GM12873 (cell line): ENCODE measurements at regions not wholly inside any gene's neighbourhood (a gene's known extent, or its start where the extent isn't known, plus 50 kb on each side); places are given as distances from the start of the nearest gene placed in this dataset.

ENCODE experiments used
- TF ChIP-seq, protein P1 (sequence below): IDR thresholded peaks from 2 replicates; pipeline ENCODE4 v1.5.1; 2012; ENCODE audit warnings: low read depth, mild to moderate bottlenecking, moderate library complexity, low read length, control low read depth; ENCODE audit not compliant: insufficient read depth; ENCODE audit errors: missing control alignments

DNA sequence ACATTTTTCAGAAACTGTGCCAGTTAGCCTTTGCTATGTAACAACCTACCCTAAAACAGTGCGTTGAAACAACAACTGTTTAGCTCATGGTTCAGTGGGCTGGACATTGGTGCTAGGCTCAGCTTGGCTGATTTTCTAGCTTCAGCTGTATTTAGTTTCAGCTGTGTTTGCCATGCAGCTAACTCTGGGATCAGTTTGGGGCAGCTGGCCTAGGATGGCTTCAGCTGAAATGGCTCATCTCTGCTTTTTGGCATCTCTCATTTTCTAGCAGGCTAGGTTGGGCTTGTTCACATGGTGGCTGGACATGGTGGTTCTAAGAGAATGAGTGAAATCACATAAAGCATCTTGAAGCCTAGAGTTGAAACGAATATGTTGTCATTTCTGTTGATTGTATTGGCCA, 464.2 kb downstream of the QKI start:
- TF ChIP-seq, protein P1, sequence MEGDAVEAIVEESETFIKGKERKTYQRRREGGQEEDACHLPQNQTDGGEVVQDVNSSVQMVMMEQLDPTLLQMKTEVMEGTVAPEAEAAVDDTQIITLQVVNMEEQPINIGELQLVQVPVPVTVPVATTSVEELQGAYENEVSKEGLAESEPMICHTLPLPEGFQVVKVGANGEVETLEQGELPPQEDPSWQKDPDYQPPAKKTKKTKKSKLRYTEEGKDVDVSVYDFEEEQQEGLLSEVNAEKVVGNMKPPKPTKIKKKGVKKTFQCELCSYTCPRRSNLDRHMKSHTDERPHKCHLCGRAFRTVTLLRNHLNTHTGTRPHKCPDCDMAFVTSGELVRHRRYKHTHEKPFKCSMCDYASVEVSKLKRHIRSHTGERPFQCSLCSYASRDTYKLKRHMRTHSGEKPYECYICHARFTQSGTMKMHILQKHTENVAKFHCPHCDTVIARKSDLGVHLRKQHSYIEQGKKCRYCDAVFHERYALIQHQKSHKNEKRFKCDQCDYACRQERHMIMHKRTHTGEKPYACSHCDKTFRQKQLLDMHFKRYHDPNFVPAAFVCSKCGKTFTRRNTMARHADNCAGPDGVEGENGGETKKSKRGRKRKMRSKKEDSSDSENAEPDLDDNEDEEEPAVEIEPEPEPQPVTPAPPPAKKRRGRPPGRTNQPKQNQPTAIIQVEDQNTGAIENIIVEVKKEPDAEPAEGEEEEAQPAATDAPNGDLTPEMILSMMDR = no peak

DNA sequence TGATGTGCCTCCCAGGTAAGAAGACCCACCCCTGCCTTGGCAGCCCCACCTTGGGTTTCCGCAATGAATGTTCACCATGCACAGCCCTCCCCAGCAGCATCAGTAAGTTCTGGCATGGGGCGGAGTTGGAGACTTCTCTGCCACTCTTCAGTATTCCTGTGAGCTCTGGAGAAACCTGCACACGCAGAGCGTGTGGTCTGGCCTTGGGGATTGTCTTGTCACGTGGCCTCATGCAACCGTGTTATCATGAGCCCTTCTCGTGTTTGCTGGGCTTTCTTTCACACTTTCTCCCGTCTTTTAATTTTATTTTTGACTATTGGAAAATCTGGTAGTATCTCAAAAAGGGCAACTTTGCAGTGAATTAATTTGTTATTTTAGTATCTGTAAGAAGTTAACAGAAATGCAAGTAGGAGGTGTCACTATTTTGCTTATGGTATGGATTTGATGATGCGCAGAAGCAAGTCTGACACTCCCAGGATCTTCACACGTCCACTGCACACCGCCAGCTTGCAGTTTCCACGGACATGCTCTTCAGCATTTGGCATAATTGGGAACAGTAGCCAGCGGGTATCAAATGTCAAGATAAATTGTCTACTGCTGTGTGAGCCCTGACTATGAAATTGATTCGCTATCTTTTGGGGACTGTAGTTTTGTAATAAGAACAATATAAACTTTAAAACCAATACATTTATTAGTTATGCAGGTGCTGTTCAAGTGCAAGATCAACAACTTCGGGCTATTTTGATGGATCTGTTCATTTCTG, 463.5 kb downstream of the QKI start:
- TF ChIP-seq, protein P1 = no peak

DNA sequence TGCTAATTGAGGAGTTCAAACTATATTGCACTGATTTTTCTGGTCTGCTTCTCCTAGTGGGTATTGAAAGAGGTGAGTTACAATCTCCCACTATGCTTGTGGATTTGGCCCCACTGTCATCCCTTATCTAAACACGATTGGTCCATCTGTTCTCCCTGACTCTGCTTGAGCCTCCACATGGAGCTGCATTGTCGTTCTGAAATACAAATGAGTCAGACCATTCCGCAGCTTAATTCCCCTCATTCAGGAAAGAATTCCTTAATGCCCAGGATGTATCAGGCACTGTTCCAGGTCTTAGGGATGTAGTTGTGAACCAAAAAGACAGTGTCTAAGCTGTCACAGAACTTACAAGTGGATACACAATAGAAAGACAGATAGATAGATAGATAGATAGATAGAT, 461.9 kb downstream of the QKI start:
- TF ChIP-seq, protein P1 = no peak

DNA sequence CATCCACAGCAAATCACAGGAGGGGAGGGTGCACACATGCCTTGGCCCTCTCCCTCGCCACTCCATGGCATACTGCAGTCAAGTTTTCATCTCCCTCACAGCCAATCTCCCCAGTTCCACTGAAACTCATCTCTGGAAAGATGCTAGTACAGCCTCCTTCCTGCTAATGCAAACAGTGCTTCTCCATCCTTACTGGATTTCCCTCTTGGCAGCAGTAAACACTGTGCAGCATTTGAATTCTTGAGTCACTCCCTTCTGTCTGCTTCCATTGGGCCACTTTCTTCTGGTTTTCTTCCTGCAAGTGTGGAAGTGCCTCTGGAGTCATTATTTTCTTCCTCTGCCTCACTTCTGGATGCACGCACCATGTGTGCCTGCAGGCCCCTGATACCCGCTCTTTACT, 460.3 kb downstream of the QKI start:
- TF ChIP-seq, protein P1 = no peak

DNA sequence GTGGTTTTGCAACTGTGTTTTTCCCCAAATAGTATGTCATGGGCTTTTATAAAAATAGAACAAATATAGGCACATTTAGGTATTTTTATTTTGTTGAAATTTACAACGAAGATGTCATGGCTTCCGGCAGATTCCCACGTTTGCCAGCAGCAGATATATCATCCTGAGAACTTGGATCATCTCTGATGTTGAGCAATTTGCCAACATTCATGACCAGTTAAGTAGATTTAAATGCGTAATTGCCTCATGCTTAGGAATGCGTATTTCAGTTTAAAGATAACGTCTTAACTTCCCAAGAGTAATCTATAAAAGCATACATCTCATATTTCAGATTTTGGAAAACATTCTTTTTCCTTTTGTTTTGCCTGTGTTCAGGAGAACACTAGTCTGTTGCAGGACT, 457.8 kb downstream of the QKI start:
- TF ChIP-seq, protein P1 = no peak

DNA sequence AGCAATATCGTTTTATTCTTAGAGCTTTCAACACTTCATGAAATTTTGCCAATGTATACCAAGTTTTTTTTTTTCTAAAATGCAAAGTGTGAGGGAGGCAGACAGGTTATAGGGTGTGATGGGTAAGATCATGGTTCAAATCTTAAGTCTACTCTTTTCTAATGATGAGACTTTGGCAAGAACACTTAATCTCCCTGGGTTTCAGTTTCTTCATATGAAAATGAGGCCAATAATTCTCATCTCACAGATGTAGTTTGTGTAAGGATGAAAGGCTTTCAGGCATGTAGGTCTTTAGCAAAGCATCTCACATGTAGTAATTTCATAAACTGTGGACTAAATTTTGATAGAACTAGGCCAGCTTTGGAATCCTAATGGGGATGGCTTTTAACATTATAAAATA, 457.1 kb downstream of the QKI start:
- TF ChIP-seq, protein P1 = no peak

DNA sequence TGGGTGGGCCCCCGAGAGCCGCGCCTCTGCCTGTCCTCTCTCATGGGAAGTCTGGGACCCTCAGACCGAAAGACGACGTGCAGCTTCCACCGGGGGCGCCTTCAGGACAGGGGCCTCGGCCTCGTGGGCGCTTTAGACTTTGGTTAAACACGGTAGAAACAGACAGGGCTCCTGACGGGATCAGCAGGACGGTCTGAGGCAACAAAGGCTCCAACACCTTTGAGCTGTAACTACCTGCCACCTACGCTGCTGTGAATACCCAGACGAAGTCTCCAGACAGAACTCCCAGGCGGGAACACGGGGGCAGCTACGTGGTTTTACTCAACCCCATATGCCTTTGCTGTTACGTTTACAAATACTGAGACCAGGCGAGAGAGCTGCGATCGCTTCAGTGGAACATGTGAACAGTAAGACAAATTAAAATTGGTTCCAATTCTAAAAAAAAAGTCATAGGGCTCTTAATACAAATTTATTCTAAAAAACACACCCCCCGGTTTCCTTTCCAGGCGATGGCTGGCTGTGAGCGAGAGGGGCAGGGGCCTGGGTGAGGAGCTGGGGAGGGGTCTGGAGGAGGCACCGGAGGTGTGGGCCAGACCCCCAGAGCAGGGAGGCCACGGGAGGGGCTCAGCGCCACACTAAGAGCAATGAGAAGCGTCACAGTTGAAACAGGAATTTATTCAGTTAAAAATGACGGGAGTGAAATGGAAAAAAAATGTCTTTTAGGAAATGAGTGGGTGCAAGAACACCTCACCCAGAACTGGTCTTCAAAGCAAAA, 453.2 kb downstream of the QKI start:
- TF ChIP-seq, protein P1 = no peak
